Posterior vena cava (tissue), 2 donors: ENCODE measurements at regions not wholly inside any gene's neighbourhood (a gene's known extent, or its start where the extent isn't known, plus 50 kb on each side); places are given as distances from the start of the nearest gene placed in this dataset.

Source experiments
- DNase-seq: peaks from one replicate; pipeline ENCODE4 v3.0.0-alpha.2; 2020; ENCODE audit warnings: low spot score
- intact Hi-C, 2 donors: fragments of 100-400 bp; cut with DNase I; formaldehyde crosslinking; loops; one replicate each; pipeline versions ENCODE4 v1.14.1 to v1.14.2; 2022 to 2023
- donor health status: DM: yes; HTN: yes; CAD: no.
- donor health status: DM: yes; HTN: yes; CAD: no.

DNA sequence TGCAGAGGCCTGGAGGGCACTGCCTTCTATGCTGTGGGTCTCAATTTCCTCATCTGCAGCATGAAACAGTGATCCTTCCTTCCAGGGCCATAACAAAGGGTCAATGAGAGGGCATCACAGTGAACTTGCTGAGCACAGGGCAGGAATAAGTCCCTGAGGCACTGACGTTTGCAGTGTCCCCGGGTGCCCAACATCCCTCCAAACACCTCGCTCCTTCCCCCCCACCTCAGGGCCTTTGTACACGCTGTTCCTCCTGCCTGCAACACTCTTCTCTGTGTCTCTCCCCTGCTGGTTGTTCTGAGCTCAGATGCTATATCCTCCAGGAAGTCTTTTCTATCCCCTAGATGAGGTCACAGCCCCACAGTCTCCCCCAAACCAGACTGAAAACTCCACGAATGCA, 59.7 kb upstream of the TCF20 start:
- intact Hi-C loops, result loop anchor here in 1 of 2 donors (10.0 kb wide), 1 partner anchor 55 kb away; the partner anchor contains the start of gene TCF20
- DNase-seq, result no peak

DNA sequence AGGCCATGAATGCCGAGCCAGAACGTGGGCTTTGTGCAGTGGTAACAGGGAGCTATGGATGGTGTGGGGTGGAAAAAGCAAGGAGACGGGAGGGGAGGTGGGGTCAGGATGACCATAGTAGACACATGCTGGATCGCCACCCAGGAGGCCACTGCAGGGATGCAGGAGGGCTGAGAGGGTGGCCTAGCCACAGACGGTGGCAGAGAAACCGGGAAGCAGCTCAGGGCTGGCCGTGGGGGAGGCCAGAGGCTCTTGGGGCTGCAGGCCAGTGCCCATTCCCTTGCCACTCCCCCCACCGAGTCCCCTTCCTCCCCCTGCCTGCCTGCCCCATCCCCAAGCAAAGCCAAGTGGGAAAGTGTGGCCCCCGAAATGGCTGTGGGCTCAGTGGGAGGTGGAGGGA, 59.1 kb upstream of the TCF20 start:
- DNase-seq, result no peak

DNA sequence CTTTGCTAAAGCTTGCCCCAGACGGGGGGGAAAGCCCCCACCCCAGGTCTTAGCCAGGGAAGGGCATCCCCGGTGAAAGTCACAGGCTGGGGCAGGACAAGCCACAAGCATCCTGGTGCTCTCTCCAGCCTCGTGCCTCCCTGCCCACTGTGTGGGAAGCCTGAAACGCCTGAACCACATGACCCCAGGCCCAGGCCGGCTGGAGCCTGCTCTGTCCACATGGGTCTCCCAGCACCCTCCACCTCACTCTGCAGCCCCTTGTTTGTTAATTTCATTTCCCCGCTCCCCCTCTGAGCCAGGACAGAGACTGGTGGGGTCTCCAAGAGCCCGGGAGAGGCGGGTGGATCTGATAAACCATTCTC, 58.3 kb upstream of the TCF20 start:
- no peak for DNase-seq
- intact Hi-C loops, result no loop called here

More for the DNA sequence above, 59.1 kb upstream of the TCF20 start:
- intact Hi-C loops, result no loop called here

DNA sequence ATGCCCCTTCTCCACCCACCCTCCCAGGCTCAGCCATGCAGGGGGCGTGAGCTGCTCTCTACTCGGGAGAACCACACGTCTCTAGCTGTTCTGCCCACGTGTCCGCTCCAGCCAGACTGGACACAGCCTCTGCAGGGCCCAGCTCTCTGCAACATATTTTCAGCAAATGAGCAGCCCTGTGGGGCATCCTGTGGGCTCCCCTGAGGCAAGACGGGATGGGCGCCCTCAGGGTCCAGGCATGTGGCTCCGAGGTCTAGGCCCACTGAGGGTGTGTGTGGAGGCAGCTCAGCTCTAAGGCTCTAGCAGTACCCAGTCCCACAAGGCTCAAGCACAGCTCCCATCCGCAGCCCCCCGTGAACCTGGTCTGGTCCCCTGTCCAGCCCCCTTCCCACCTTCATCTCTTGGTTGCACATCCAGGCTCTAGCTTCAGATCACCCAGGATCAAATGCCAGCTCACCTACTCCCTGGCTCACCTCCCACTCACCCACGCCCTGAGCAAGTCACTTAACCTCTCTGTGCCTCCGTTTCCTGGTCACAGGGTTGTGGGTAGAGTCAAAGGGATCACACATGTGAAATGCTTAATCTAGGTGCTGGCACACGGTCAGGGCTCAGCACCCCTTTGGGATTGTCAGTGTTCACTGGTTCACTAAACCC, 57.8 kb upstream of the TCF20 start:
- intact Hi-C loops, result no loop called here
- DNase-seq, result no peak

DNA sequence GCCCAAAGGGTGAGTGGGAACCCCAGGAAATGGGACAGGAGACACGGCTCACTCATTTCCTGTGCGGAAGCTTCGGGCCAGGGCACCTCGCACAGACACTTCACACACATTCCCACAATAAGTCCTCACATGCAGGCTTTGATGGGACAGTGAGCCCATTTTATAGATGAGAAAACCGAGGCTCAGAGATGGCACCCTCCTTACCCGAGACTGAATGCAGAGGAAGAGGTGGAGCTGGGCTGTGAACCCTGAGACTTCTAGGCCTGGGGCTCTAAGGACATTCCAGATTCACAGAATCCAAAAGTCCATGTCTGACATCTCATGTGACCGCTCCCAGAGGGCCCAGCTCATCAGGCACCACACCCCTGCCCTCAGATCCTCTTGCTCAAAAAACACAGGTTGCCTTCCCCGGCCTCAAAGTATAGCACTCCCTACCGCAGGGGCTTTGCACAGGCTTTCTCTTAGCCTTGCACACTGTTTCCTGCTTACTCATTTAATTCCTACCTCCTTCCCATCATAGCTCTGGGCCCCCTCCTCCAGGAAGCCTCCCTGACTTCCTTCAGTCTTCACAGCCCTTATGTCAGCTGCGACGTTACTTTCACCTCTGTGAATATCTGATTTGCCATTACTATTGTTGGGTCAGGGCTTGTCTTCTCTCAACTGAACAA, 57.1 kb upstream of the TCF20 start:
- DNase-seq, result no peak
- intact Hi-C loops, result no loop called here

DNA sequence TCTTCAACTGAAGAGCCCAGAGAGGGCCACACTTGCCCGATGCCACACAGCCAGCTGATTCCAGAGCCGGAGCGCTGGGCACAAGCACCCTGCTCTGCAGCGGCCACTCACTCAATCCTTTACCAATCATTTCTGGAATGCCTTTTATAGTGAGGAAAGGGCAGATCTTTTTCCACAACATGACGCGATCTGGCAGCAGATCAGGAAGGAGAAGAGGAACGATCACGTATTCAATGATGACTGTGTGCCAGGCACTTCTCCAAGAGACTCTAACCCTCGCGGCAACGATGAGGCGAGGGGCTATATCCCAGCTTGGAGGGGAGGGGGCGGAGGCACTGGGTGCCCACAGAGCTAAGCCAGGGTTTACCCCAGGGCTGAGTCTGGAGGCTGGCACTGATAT, 56.3 kb upstream of the TCF20 start:
- DNase-seq, result no peak
- intact Hi-C loops, result no loop called here

DNA sequence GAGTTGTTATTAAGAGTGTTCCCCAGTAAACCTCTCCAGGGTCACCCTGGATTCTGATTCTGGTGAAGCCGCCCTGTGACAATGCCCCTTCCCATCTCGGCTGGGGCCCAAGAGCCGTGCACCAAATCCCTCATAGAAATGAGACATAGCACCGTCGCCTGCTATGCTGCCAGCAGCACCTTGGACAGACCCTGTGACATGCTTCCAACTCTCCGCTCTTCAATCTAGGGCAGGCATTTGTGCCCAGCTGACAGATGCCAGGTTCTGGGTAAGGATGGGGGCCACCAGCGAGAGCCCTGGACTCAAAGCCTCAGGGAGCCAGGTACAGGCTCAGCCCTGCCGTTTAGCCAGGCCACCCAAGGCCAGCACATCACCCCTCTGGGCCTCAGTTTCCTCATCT, 55.8 kb upstream of the TCF20 start:
- DNase-seq, result no peak
- intact Hi-C loops, result no loop called here

DNA sequence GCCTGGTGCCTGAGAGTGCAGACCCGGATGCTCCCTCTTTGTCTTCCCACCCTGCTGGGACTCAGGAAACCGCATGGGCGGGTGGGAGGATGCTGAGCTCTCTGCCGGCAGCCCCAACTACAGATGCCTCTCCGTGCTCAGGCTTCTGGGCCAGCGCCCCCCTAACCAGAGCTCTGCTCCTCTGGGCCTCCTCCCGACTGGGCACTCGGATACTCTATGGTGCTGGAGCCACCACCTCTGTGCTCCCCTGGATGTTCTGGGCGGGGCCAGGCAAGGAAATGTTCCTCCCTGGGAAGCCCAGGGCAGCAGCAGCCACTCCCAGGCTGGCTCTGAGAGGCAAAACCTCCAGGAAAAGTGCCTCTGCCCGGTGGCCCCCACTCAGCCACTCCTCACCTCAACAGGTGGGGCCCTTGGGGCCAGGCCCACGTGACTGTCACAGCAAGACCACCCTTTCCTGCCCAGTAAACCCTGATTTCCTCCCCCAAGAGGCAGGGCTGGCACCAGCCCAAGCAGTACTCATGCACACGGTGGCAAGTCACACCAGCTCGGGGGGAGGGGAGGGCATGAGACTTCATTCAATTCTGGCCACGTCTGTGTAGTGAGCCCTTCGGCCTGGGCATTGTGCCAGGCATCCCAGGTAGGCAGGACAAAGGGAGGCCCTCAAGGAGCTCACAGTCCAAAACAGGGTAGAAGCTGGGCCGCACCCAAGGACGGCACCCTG, 54.7 kb upstream of the TCF20 start:
- intact Hi-C loops, result no loop called here

DNA sequence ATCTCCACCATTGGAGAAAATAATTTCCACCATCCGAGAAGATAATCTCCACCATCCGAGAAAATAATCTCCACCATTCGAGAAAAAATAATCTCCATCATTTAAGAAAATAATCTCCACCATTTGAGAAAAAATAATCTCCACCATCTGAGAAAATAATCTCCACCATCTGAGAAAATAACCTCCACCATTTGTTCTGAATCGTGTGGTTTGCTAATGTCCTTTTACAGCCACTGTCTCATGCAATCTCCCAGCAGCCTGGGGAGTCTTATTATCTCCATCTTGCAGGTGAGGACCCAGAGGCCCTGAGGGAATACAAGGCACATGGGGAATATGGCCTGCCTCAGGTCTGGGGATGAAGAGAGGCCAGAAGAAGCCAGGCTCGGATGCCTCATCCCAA, 54.1 kb upstream of the TCF20 start:
- intact Hi-C loops, result no loop called here
- no peak for DNase-seq

More for the DNA sequence above, 54.7 kb upstream of the TCF20 start:
- no peak for DNase-seq

DNA sequence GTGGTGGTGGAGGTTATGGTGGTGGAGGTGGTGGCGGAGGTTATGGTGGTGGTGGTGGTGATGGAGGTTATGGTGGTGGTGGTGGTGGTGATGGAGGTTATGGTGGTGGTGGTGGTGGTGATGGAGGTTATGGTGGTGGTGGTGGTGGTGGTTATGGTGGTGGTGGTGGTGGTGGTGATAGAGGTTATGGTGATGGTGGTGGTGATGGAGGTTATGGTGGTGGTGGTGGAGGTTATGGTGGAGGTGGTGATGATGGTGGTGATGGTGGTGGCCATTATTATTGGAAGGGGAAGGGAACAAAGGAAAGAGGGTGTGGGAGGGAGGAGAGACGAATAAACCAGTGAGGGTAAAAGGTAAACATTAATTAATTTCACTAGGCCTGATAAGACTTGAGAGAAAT, 53.5 kb upstream of the TCF20 start:
- no peak for DNase-seq
- intact Hi-C loops, result no loop called here

DNA sequence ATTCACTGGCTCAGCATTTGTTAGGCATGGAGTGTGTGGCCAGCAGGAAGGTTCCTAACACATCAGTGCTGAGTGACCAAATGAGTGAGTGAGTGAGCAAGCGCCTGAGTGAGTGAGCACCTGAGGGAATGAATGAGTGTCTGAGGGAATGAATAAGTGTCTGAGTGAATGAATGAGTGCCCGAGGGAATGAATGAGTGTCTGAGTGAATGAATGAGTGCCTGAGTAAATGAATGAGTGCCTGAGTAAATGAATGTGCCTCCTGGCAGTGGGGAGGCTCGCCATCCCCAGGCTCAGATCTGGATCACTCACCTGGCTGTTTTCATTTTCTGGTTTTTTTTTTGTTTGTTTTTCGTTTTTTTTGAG, 52.1 kb upstream of the TCF20 start:
- intact Hi-C loops, result no loop called here
- DNase-seq, result no peak

DNA sequence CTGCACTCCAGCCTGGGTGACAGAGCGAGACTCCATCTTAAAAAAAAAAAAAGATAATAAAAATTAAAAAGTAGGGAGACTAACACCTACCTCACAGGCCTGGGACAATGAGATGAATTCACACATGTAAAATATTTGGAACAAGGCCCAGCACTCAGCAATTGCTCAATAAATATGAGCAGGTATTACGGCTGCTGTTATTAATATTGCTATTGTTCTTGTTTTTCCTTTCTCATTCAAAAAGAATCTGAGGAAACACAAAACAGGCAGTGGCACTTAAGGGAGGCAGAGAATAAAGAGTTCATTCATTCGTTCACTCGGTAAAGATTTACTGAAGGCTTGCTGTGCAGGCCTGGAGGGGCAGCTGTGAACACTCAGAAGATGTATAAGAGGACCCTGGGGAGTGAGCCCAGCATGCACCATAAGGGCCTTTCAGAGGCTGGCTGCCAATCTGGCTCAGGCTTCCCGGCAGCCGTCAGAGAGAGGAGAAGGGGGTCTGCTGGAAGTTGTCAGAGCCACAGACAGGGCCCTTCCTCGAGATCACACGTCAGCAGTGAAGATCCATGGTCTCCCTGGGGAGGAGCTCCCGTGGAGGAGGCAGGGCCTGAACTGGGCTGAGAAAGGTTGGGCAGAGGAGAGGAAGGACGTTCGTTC, 51.6 kb upstream of the TCF20 start:
- intact Hi-C loops, result no loop called here
- no peak for DNase-seq

DNA sequence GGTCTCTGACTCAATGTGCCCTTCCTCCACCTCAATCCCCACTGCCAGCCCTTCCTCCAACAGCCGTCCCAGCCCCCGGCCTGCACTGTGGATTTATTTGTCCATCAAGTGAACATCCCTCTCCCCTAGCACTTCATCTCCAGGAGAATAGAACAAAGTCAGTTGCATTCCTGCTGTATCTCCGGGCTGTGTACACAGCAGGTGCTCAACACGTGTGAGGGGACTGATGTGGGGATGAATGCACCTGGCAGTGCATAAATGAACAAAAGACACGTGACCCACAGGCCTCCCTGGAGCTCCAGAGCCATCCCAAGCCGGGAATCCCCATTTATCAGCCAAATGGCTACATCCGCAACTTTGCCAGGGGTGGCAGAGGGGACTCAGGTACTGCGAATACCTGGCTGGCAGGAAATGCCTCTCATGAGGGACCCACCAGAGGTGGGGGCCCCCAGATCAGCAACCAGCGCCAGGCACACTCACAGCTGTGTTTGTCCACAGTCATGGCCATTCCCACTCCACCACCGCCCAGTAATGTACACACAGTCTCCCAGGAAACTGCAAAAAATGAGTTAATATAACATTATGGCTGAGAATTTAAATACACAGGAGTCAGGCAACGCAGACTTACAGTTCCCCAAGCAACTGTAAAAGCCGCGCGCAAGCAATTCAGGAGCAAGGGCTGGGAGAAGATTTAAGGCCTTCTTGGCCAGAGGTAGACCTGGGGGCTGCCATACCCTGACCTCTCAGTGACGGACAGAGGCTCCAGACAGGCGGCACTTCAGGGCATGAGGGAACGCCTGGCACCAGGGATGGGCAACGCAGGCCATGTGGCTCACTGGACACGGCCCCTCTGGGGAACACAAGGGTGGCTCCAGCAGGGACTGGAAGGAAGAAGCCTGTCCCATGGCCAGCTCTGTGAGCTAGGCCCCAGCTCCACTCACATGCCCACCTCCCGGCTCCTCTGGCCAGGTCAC, 50.3 kb upstream of the TCF20 start:
- no peak for DNase-seq
- intact Hi-C loops, result no loop called here
